Kidney epithelial cell (primary cell): ENCODE measurements at regions not wholly inside any gene's neighbourhood (a gene's known extent, or its start where the extent isn't known, plus 50 kb on each side); places are given as distances from the start of the nearest gene placed in this dataset.

Experiments
- DNase-seq: peaks from one replicate; pipeline ENCODE4 v3.0.0-alpha.2; 2010; ENCODE audit warnings: low read depth
- H3K27me3 ChIP-seq: 2 replicates; pipeline ENCODE4 v1.6.0; 2011; ENCODE audit warnings: low read length; ENCODE audit not compliant: control insufficient read depth, insufficient read depth
- H3K36me3 ChIP-seq: 2 replicates; pipeline ENCODE4 v1.5.1; 2011; ENCODE audit warnings: low read length; ENCODE audit not compliant: control insufficient read depth, insufficient read depth
- H3K4me3 ChIP-seq: 2 replicates; pipeline ENCODE4 v1.5.1; 2011; ENCODE audit warnings: low read depth, mild to moderate bottlenecking, control low read depth, low read length
- CTCF ChIP-seq: IDR thresholded peaks from 2 replicates; pipeline ENCODE4 v1.5.1; 2011; ENCODE audit warnings: mild to moderate bottlenecking, moderate library complexity, low read length, control low read depth, inconsistent platforms; ENCODE audit not compliant: insufficient read depth, poor library complexity, severe bottlenecking

GRCh38 chr22:19574247-19574646 lies 50.0 kb upstream of the CLDN5 start:
- Histone ChIP-seq H3K4me3 (no peak overlapping the region), H3K36me3 (no peaks in the 10 kb centered on the region), H3K27me3 (no peaks in the 10 kb centered on the region)
- DNase-seq, result no peak
- TF ChIP-seq CTCF, result no peak

GRCh38 chr22:19576460-19577421 lies 52.5 kb upstream of the CLDN5 start:
- Histone ChIP-seq H3K4me3 (no peak overlapping the region), H3K27me3 (no peaks in the 10 kb centered on the region), H3K36me3 (no peaks in the 10 kb centered on the region)
- no peak for TF ChIP-seq CTCF
- DNase-seq, result no peak

GRCh38 chr22:19577422-19577966 lies 53.3 kb upstream of the CLDN5 start:
- TF ChIP-seq CTCF, result no peak

GRCh38 chr22:19578180-19579004 lies 54.2 kb upstream of the CLDN5 start:
- TF ChIP-seq CTCF, result no peak
- Histone ChIP-seq H3K36me3 (no peaks in the 10 kb centered on the region), H3K27me3 (no peaks in the 10 kb centered on the region), H3K4me3 (no peak overlapping the region)
- DNase-seq, result no peak

More at GRCh38 chr22:19577422-19577966, 53.3 kb upstream of the CLDN5 start:
- Histone ChIP-seq H3K27me3 (no peaks in the 10 kb centered on the region), H3K4me3 (no peak overlapping the region), H3K36me3 (no peaks in the 10 kb centered on the region)
- DNase-seq, result no peak

GRCh38 chr22:19579115-19579811 lies 55.1 kb upstream of the CLDN5 start:
- Histone ChIP-seq H3K4me3 (no peak overlapping the region), H3K36me3 (no peaks in the 10 kb centered on the region), H3K27me3 (no peaks in the 10 kb centered on the region)
- TF ChIP-seq CTCF, result no peak
- DNase-seq, result no peak
